Mammary epithelial cell (primary cell): ENCODE measurements at regions not wholly inside any gene's neighbourhood (a gene's known extent, or its start where the extent isn't known, plus 50 kb on each side); places are given as distances from the start of the nearest gene placed in this dataset.

ENCODE experiments used
- EZH2 ChIP-seq: IDR thresholded peaks from 2 replicates; pipeline ENCODE4 v1.6.1; 2012; ENCODE audit warnings: low read length, inconsistent platforms, borderline replicate concordance
- TF ChIP-seq, protein P1 (sequence below), 2 donors: IDR thresholded peaks in 1 of 2; conservative IDR thresholded peaks in 1 of 2; 2 replicates each; pipeline ENCODE4 v1.5.1; 2011 to 2012; ENCODE audit warnings: inconsistent platforms in 2 of 2, low read length in 2 of 2, mild to moderate bottlenecking in 2 of 2, control low read depth in 1 of 2, low read depth in 1 of 2; ENCODE audit not compliant: insufficient read depth in 1 of 2; ENCODE audit errors: extremely low read depth in 1 of 2

DNA sequence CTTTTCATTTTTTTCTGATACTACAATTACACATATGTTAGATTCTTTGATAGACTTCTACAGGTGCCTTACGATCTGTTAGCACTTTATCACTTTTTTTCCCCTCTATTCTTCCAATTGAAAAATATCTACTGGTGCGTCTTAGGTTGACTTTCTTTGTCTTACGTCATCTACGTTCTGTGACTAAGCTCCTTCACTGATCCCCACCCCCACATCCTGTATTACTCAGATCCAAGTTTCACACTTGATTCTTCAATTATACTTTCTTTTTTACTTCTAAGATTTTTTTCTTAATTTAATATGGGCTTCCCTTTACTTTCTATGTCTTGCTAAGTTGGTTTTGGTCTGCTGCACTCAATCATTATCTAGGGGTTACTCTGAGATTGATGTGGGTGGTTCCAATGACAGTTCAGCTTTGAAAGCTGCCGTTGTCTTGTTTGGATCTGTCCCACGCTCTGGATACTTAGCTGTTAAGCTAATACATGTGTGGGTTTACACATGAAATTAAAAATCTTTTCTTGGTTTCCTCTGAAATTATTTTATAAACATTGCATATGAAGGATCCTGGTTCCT, 1321.1 kb downstream of the RAPGEF2 start:
- TF ChIP-seq, protein P1, sequence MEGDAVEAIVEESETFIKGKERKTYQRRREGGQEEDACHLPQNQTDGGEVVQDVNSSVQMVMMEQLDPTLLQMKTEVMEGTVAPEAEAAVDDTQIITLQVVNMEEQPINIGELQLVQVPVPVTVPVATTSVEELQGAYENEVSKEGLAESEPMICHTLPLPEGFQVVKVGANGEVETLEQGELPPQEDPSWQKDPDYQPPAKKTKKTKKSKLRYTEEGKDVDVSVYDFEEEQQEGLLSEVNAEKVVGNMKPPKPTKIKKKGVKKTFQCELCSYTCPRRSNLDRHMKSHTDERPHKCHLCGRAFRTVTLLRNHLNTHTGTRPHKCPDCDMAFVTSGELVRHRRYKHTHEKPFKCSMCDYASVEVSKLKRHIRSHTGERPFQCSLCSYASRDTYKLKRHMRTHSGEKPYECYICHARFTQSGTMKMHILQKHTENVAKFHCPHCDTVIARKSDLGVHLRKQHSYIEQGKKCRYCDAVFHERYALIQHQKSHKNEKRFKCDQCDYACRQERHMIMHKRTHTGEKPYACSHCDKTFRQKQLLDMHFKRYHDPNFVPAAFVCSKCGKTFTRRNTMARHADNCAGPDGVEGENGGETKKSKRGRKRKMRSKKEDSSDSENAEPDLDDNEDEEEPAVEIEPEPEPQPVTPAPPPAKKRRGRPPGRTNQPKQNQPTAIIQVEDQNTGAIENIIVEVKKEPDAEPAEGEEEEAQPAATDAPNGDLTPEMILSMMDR (conservative IDR thresholded peaks at IDR 0.05 in 1 of 2, IDR thresholded peaks at IDR 0.05 in 1 of 2; ENCODE audit: extremely low read depth in 1 of 2, insufficient read depth in 1 of 2, low read depth in 1 of 2, low read length in 2 of 2): no peak
- no peak for TF ChIP-seq EZH2
